ENCODE measurements at regions not wholly inside any gene's neighbourhood (a gene's known extent, or its start where the extent isn't known, plus 50 kb on each side); places are given as distances from the start of the nearest gene placed in this dataset.
"Not testable (repeated sequence)": the region's sequence is repeated elsewhere in the genome, so short reads cannot be mapped to it uniquely, and the experiment has no call there.

GRCh38 chr3:89946884-89947283, 839.5 kb downstream of the EPHA3 start:
- no peak for DNase-seq

DNA sequence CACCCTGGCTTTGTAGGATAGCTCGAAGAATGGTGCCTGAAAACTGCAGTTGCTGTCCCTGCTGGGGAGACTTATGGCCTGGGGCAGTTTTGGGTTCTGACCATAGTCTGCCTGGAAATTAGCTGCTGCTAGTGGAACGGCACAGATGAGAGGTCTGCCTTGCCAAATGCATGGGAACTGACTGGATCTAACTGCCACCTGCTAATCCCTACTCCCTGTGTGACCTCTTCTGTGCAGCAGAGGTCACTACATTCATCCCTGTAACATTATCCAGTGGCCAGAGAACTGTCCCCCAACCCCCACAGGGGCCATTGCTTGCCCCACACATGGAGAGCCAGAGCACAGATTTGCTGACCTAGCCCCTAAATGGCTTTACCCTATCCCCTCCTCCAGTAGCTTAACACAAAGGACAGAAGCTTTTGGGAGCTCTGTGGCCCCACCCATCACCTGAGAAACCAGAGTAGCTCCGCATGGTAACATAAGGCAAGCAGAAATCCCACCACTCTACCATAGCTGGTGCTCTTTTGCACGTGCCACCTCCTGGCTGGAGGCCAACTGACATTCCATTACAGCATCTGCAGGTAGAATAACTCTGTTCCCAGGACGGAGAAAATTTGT, 840.0 kb downstream of the EPHA3 start:
- DNase-seq: no peak

GRCh38 chr3:89948008-89948407, 840.6 kb downstream of the EPHA3 start:
- DNase-seq: no peak

- DNase-seq: no peak
These were observed 843.4 kb downstream of the EPHA3 start for GRCh38 chr3:89950772-89951171.

GRCh38 chr3:89954137-89954536, 846.7 kb downstream of the EPHA3 start:
- no peak for DNase-seq

- DNase-seq: no peak
These were observed 847.7 kb downstream of the EPHA3 start for GRCh38 chr3:89955156-89955555.

DNA sequence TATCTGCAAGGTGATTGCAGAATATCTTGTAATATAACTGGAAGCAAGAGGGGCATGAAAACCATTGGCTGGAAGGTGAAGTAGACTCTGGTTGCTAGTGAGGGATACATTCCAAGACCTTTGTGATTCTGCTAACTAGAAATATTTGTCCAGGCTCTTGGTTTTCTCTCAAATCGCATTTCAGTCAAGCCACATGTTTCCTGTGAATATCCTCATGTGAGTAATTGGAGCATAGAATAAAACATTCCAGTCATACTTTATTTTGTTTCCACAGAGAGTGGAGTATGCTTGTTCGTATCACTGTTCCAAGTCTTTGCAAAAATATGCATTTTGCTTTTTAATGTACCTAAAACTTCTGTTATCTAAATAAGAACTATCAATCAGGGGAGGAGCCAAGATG, 850.0 kb downstream of the EPHA3 start:
- DNase-seq: no peak

DNA sequence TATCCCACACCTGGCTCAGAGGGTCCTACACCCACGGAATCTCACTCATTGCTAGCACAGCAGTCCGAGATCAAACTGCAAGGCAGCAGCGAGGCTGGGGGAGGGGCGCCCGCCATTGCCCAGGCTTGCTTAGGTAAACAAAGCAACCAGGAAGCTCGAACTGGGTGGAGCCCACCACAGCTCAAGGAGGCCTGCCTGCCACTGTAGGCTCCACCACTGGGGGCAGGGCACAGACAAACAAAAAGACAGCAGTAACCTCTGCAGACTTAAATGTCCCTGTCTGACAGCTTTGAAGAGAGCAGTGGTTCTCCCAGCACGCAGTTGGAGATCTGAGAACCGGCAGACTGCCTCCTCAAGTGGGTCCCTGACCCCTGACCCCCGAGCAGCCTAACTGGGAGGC, 850.7 kb downstream of the EPHA3 start:
- not testable (repeated sequence) for DNase-seq

DNA sequence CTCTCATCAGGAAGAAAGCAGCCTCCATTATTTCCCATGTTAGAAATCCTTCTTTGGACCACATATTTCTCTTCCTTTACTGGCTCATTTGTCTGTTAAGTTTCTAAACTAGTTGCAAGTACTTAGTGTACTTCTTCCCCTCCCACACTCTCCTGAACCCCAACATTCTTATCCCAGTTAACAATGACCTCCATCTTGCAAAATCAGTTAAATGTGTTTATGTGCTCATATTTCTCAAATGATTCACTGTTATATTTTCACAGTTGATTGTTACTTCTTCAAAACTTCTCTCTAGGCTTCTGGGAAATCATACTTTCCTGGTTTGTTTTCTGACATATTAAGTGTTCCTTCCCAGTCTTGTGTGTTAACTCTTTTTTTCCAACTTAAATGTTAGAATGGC, 856.9 kb downstream of the EPHA3 start:
- no peak for DNase-seq

- DNase-seq: no peak
These were observed 859.6 kb downstream of the EPHA3 start for GRCh38 chr3:89966877-89967665.

- no peak for DNase-seq
These were observed 863.9 kb downstream of the EPHA3 start for GRCh38 chr3:89971329-89971728.

DNA sequence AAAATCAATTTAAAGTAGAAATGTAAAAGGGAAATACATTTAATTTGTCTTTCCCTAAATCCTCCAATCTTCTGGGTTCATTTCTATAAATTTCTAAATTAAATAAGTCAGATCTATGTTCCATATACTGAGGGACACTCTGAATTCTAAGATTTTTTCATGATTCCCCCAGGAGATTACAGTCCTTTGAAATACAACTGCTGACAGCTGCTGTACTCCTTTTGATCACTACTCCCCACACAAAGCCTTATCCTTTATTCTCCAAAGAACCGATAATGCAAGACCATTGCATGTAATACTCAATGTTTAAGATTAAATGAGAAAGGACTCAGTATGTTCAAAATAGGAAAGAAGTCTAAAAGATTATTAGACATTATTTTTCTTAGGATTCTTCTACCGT, 865.7 kb downstream of the EPHA3 start:
- no peak for DNase-seq

- DNase-seq: no peak
These were observed 867.6 kb downstream of the EPHA3 start for GRCh38 chr3:89974903-89975519.

- DNase-seq: no peak
These were observed 876.0 kb downstream of the EPHA3 start for GRCh38 chr3:89983449-89983848.

- no peak for DNase-seq
These were observed 897.9 kb downstream of the EPHA3 start for GRCh38 chr3:90005281-90005847.

DNA sequence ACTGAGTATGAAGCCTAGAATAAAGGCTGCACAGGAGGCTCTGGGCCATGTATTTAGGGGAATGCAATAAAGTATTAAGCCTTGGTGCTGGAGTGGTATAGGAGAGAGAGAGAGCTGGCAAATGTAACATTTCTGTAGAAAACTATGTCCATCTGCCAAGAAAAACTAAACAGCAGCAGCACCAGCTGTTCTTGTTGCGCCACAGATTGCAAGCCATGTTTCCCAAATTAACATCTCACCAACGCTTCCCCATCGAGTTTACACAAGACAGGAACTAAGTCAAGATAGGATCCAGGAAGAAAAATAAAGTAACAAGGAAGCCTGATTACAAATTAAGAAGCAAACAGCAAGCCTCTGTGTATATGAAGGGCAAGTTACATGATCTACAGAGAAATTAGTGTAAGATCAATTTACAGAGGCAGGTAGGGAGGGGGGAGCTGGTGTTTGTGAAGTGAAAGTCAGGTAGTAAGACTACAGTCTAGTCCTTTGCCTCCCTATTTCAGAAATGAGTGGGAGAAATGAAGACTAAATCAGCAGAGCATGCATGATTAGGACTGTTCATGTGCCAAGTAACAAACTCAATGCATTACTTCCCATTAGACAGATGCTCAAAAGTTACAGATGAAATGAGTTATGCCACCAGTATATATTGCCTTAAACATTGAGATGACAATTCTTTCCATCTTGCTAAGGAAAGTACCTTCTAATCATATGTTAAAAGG, 900.5 kb downstream of the EPHA3 start:
- DNase-seq: peak; percentile 52

DNA sequence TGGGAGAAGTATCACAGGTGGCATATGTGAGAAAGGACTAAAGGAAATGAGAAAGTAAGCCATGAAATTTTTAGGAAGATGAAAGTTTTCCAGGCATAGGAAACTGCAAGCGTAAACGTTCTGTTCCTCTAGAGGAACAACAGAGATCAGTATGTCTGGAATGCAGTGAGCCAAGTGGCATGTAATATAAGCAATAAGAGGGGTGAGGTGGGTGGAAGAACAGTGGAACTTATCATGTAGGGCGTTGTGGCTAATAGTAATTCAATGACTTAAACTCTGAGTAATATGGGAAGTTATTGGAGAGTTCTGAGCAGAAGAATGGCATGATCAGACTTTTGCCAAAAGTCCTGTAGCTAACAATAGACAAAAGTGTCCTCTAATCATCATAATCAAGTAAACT, 902.9 kb downstream of the EPHA3 start:
- DNase-seq: no peak

DNA sequence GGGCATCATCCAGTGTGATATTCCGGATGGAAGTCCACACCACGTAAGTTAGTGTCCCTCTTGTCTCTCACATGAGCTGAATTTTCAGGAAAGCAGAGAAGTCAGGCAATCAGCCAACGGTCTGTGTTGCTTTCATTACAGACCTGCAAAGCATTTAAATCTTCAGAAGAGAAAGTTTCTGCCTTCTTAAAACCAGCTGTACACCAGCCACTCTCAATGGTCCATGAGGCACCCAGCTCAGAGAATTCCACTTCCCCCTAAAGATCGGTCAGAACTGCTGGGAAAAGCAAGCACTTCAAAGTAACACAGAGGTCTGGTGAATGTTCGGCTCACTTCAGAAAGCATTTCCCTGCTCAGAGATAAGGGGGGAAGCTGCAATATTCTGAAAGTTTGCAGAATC, 903.7 kb downstream of the EPHA3 start:
- no peak for DNase-seq

- DNase-seq: no peak
These were observed 904.2 kb downstream of the EPHA3 start for GRCh38 chr3:90011596-90011995.

- no peak for DNase-seq
These were observed 904.6 kb downstream of the EPHA3 start for GRCh38 chr3:90011996-90012395.

DNA sequence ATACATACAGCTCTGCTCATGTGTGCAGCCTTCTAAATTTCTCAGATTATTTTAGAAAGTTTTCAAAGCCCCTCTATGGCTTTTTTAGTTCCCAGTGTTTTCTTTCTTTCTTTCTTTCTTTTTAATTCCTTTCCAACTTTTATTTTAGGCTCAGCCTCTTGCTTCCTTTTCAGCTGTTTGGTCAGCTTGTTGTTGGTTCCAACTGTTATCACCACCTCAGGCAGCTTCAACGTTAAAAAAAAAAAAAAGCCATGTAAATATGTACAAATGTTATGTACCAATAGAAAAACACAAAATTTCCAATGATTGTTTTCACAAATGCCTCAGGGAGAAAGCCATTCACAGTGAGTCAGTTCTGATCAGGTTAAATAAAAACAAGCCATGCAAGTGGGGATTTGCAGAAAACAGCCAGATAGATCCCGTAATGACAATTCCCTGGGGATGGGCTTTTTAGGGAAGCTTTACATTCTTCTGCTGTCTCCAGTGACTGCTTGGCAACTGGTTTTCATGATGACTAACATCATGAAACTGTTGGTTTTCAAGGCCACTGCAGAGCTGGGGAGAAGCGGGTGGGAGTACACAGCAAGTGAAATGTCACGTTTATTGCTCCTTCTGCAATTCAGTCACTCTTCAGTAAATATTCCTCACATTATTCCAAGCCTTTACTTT, 908.4 kb downstream of the EPHA3 start:
- peak; percentile 1 for DNase-seq

GRCh38 chr3:90016555-90016954, 909.1 kb downstream of the EPHA3 start:
- DNase-seq: no peak

GRCh38 chr3:90018779-90019178, 911.4 kb downstream of the EPHA3 start:
- no peak for DNase-seq

Data from NCI-H524 treated with DMSO at 0.1 percent for 48 hours (cell line).